Cardiac fibroblast (primary cell): ENCODE measurements at regions not wholly inside any gene's neighbourhood (a gene's known extent, or its start where the extent isn't known, plus 50 kb on each side); places are given as distances from the start of the nearest gene placed in this dataset.

ENCODE experiments used
- DNase-seq, 2 donors: peaks; one replicate each; pipeline versions ENCODE4 v3.0.0 to v3.0.0-alpha.2; 2010; ENCODE audit warnings: low read depth in 2 of 2
- H3K4me3 ChIP-seq, 2 donors: replicated peaks in 1 of 2; 1 replicate in 1 of 2; 2 replicates in 1 of 2; pipeline ENCODE4 v1.5.1; 2011; ENCODE audit warnings: low read depth in 2 of 2, low read length in 2 of 2, mild to moderate bottlenecking in 2 of 2, moderate library complexity in 1 of 2
- CTCF ChIP-seq: IDR thresholded peaks from one replicate; pipeline ENCODE4 v1.5.1; 2011; ENCODE audit warnings: low read depth, mild to moderate bottlenecking, low read length, inconsistent platforms

- no peak for DNase-seq
- TF ChIP-seq CTCF = no peak
- H3K4me3 ChIP-seq = no peak overlapping the region
Measured at GRCh38 chr11:57871231-57871630, 109.6 kb downstream of the CTNND1 start.

GRCh38 chr11:57873196-57873911 lies 111.8 kb downstream of the CTNND1 start:
- peak in 1 of 2 donors; percentile 47 for DNase-seq
- no peak for TF ChIP-seq CTCF
- H3K4me3 ChIP-seq = no peak overlapping the region

GRCh38 chr11:57874981-57875380 lies 113.4 kb downstream of the CTNND1 start:
- DNase-seq = no peak
- TF ChIP-seq CTCF = no peak
- no peak overlapping the region for H3K4me3 ChIP-seq

GRCh38 chr11:57881647-57882046 lies 120.0 kb downstream of the CTNND1 start:
- TF ChIP-seq CTCF = no peak
- no peak overlapping the region for H3K4me3 ChIP-seq
- no peak for DNase-seq

- no peak for DNase-seq
- H3K4me3 ChIP-seq = no peak overlapping the region
- TF ChIP-seq CTCF = no peak
Measured at GRCh38 chr11:57883630-57884029, 122.0 kb downstream of the CTNND1 start.

- no peak for TF ChIP-seq CTCF
- H3K4me3 ChIP-seq = no peak overlapping the region
- peak; percentile 1 to 45 for DNase-seq
Measured at GRCh38 chr11:57885298-57886050, 123.9 kb downstream of the CTNND1 start.
